ENCODE measurements at regions not wholly inside any gene's neighbourhood (a gene's known extent, or its start where the extent isn't known, plus 50 kb on each side); places are given as distances from the start of the nearest gene placed in this dataset.

- no peak for DNase-seq (ENCODE audit: low read depth)
These were observed 397.3 kb upstream of the KLF4 start for GRCh38 chr9:107886826-107887225.

GRCh38 chr9:107883496-107884124, 394.0 kb upstream of the KLF4 start:
- FAIRE-seq (no peak), DNase-seq (ENCODE audit: low read depth) (no peak)
- no peak for TF ChIP-seq CTCF (IDR thresholded peaks at IDR 0.05; ENCODE audit: insufficient read depth, low read length, severe bottlenecking)
- no peak overlapping the region for H3K4me3 ChIP-seq (ENCODE audit: low read depth, low read length)
- H3K36me3 ChIP-seq (ENCODE audit: control insufficient read depth, insufficient read depth, low read length), result no peaks in the 10 kb centered on the region
- no peaks in the 10 kb centered on the region for H3K27me3 ChIP-seq (ENCODE audit: control insufficient read depth, insufficient read depth, low read length)

More at GRCh38 chr9:107886826-107887225, 397.3 kb upstream of the KLF4 start:
- no peak for TF ChIP-seq CTCF (IDR thresholded peaks at IDR 0.05; ENCODE audit: insufficient read depth, low read length, severe bottlenecking)
- no peaks in the 10 kb centered on the region for H3K36me3 ChIP-seq (ENCODE audit: control insufficient read depth, insufficient read depth, low read length)
- no peak overlapping the region for H3K4me3 ChIP-seq (ENCODE audit: low read depth, low read length)
- no peaks in the 10 kb centered on the region for H3K27me3 ChIP-seq (ENCODE audit: control insufficient read depth, insufficient read depth, low read length)
- FAIRE-seq, result no peak

- H3K4me3 ChIP-seq (ENCODE audit: low read depth, low read length), result no peak overlapping the region
- no peaks in the 10 kb centered on the region for H3K27me3 ChIP-seq (ENCODE audit: control insufficient read depth, insufficient read depth, low read length)
- TF ChIP-seq CTCF (IDR thresholded peaks at IDR 0.05; ENCODE audit: insufficient read depth, low read length, severe bottlenecking), result no peak
- no peaks in the 10 kb centered on the region for H3K36me3 ChIP-seq (ENCODE audit: control insufficient read depth, insufficient read depth, low read length)
- DNase-seq (ENCODE audit: low read depth), result peak; percentile 52
- no peak for FAIRE-seq
These were observed 392.2 kb upstream of the KLF4 start for GRCh38 chr9:107881626-107882300.

GRCh38 chr9:107878462-107878861, 388.9 kb upstream of the KLF4 start:
- FAIRE-seq, result no peak
- H3K4me3 ChIP-seq (ENCODE audit: low read depth, low read length), result no peak overlapping the region
- H3K27me3 ChIP-seq (ENCODE audit: control insufficient read depth, insufficient read depth, low read length), result no peaks in the 10 kb centered on the region
- H3K36me3 ChIP-seq (ENCODE audit: control insufficient read depth, insufficient read depth, low read length), result no peaks in the 10 kb centered on the region
- DNase-seq (ENCODE audit: low read depth), result no peak
- no peak for TF ChIP-seq CTCF (IDR thresholded peaks at IDR 0.05; ENCODE audit: insufficient read depth, low read length, severe bottlenecking)

GRCh38 chr9:107875571-107875980, 386.0 kb upstream of the KLF4 start:
- H3K36me3 ChIP-seq (ENCODE audit: control insufficient read depth, insufficient read depth, low read length), result no peaks in the 10 kb centered on the region
- TF ChIP-seq CTCF (IDR thresholded peaks at IDR 0.05; ENCODE audit: insufficient read depth, low read length, severe bottlenecking), result no peak
- DNase-seq (ENCODE audit: low read depth) (no peak), FAIRE-seq (no peak)
- no peak overlapping the region for H3K4me3 ChIP-seq (ENCODE audit: low read depth, low read length)
- no peaks in the 10 kb centered on the region for H3K27me3 ChIP-seq (ENCODE audit: control insufficient read depth, insufficient read depth, low read length)

Measured in bronchial epithelial cell (primary cell).